GM19035 (cell line): ENCODE measurements at regions not wholly inside any gene's neighbourhood (a gene's known extent, or its start where the extent isn't known, plus 50 kb on each side); places are given as distances from the start of the nearest gene placed in this dataset.
"Not testable (repeated sequence)": the region's sequence is repeated elsewhere in the genome, so short reads cannot be mapped to it uniquely, and the experiment has no call there.

Experiments used
- ATAC-seq: cut with Tn5 transposase; IDR thresholded peaks from one replicate; pipeline ENCODE4 v1.9.1; 2021; ENCODE audit not compliant: unreplicated experiment

GRCh38 chr6:92337571-92337970, 1081.8 kb downstream of the EPHA7 start:
- no peak for ATAC-seq

DNA sequence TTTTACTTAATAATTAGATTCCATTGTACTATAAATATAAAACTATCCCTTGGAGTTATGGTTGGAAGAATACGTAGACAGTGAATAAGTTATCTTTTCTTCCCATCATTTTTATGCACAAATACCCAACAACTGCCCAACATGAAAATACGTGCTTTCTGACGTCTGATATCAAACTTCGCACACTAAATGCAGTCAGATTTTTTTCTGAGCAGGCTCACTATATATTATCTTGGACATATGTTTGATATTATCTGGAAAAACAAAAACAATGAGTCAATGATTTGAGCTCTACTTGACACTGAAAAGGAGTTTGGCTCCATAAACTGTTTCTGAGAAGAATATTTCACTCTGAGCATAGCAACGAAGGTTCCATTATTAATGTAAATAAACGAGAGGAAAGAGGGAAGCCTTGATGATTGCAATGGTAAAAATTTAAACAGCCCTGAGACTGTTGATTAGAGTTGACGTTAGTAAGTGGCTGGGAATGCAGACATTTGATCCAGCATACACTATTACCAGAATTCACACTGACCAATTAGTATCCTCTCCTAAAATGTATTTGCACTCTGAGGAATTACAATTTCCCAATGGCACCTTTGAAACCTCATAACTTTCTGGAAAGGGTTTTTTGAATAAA, 1090.0 kb downstream of the EPHA7 start:
- ATAC-seq, result no peak

- no peak for ATAC-seq
Observed at GRCh38 chr6:92315312-92315711, 1104.0 kb downstream of the EPHA7 start.

- ATAC-seq, result no peak
Observed at GRCh38 chr6:92297101-92297500, 1122.3 kb downstream of the EPHA7 start.

DNA sequence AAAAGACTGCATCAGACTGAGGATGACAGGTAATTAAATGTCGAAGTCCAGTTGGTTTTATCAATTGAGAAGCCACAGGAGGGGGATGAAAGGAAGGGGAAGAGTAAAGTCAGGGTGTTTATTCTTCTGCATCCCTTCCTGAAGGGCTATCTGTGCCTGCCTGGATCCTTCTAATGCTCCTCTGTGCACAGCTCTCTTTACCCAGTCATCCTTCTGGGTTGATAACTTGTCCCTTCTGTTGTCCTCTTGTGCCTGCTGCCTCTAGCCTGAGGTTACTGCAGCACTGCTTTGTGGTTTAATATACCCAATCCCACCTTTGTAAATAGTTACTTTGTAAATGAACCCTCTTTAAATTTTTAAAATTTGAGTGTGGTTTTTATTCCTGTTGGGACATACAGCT, 1127.3 kb downstream of the EPHA7 start:
- no peak for ATAC-seq

- ATAC-seq, result no peak
Observed at GRCh38 chr6:92289831-92290230, 1129.5 kb downstream of the EPHA7 start.

GRCh38 chr6:92281571-92282076, 1137.7 kb downstream of the EPHA7 start:
- ATAC-seq, result no peak

DNA sequence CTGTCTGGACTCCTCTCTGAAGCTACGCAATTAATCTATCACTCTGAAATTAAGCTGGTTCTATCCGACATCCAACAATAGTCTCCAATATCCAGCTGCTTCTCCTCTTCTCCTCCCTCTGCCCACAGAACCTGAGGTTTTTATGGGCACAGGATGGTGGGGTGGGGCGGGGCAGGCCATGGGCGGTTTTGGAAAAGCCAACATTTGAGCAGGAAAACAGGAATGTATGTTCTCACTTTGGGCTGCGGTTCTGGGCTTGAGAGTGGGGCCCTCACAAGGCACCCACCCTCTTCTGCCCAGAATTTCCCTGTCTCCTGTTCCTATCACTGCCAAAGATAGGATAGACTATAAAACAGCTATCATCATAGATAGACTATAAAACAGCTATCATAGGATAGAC, 1144.2 kb downstream of the EPHA7 start:
- ATAC-seq, result no peak

DNA sequence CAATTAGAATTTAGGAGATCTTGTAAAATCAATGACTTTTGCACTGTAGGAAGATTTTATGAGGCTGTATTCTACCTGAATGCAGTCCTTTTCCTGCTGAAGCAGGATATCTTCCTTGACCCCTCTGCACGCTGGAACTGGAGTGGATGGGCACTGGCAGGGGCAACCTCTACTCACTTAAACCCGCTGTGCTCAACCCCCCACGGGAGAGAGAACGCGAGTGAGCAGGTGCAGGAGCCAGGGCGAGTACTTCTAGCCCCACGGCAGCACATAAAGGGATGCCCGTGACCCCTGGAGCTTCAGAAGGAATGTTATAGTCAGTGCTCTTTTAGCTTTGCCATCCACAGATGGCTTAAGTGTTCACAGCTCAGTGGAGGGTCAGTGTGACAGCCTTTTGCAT, 1144.8 kb downstream of the EPHA7 start:
- no peak for ATAC-seq

GRCh38 chr6:92273694-92274093, 1145.7 kb downstream of the EPHA7 start:
- ATAC-seq, result no peak

DNA sequence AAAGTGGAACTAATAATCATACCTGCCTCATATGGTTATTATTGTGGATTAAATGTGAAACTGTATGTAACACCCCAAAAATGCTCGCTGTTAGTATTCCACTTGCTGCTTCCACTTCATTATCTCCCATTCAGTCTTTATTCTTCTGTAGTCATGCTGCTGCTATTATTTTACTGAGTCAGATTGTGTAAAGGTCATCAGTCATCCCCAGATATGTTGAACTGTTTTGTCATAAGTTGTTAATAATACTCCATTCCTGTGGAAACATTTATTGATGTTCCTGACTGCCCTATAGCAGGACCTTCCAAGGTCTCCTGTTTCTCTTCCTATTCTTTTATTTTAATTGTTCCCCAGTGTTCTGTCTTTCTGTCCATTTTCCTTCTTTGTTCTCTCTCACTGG, 1148.3 kb downstream of the EPHA7 start:
- no peak for ATAC-seq

- ATAC-seq, result no peak
Observed at GRCh38 chr6:92270365-92270764, 1149.0 kb downstream of the EPHA7 start.

DNA sequence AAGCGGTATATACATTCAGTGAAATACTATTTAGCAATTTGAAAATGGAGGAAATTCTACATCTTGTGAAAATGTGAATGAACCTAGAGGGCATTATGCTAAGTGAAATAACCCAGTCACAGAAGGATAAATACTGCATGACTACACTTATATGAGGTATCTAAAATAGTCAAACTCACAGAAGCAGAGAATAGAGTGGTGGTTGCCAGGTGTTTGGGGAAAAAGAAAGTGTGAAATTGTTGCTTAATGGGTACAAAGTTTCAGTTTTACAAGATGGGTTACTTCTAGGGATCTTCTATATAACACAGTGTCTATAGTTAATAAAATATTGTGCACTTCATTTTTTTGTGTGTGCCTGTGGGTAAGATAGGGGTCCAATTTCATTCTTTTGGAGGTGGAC, 1152.0 kb downstream of the EPHA7 start:
- ATAC-seq, result no peak

DNA sequence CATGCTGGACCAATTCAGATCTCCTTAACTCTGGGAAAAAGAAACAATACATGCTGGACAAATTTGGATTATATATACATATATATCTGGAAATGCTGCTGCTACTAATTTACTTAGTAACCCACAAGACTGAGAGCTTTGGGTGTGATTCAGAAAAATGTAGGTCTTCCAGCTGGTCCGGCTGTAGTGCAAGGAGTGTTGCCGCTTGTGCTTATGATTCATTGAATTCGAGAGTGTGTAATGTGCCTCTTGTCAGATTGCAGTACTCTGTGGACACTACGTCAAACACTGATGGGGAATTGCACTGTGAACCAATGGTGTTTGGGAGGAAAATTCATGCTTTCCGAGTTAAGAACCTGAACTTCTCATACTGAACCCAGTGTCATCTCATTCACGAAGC, 1155.5 kb downstream of the EPHA7 start:
- ATAC-seq, result no peak

GRCh38 chr6:92259171-92259570, 1160.2 kb downstream of the EPHA7 start:
- no peak for ATAC-seq

DNA sequence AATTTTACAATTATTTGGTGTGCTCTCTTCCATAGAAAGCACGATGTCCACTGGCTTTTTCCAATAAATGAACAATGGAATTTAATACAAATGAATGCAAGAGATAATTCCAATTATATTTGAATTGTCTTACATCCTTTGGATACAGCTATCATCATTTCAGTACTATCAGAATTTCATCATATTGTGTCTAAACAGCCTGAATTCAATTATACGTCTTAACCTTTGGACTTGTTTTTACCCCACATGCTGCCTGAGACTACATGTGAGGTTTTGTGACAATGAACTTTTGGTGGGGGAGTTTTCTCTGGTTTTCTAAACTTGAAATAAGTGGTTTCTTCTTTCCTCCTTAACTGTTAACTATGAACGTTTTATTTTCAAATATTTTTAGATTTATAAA, 1176.0 kb downstream of the EPHA7 start:
- ATAC-seq, result no peak

- no peak for ATAC-seq
Observed at GRCh38 chr6:92231171-92231701, 1188.1 kb downstream of the EPHA7 start.

DNA sequence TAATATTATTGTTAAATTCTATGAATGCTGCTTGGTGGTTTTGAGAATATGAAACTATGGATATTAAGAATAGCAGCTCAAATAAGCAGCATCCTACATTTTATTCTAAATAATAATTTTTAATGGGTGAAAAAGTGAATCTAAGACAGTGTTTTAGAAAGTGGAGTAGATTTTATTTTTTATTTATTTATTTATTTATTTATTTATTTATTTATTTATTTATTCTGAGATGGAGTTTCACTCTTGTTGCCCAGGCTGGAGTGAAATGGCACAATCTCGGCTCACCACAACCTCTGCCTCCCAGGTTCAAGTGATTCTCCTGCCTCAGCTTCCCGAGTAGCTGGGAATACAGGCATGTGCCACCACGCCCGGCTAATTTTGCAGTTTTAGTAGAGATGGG, 1199.4 kb downstream of the EPHA7 start:
- ATAC-seq, result not testable (repeated sequence)

DNA sequence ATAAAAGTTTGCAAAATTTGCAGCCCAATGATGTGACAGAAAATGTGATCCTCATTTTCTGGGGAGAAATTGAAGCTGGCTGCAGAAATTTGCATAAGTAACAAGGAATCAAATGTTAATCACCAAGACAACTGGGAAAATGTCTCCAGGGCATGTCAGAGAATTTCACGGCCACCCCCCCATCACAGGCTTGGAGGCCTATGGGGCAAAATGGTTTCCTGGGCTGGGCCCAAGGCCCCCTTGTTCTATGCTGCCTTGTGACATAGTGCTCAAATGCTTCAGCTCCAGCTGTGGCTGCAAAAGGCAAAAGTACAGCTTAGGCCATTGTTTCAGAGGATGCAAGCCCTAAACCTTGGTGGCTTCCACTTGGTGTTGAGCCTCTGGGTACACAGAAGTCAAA, 1202.6 kb downstream of the EPHA7 start:
- no peak for ATAC-seq

DNA sequence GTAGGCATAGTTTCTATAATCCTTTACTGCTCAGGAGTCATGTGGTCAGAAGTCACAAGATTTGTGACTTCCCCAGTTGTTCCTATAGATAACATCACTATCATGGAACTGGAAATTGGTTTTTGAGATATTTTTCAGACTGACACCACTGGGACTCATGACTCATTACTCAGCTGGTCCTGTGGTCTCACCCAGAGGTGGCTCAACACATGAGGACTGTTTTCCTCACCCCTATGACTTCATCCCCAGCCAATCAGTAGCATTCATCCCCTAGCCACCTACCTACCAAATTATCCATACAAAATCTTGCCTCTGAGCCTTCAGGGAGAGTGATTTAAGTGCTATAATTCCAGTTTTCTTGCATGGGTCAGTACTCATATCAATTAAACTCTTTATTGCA, 1217.7 kb downstream of the EPHA7 start:
- ATAC-seq, result no peak

DNA sequence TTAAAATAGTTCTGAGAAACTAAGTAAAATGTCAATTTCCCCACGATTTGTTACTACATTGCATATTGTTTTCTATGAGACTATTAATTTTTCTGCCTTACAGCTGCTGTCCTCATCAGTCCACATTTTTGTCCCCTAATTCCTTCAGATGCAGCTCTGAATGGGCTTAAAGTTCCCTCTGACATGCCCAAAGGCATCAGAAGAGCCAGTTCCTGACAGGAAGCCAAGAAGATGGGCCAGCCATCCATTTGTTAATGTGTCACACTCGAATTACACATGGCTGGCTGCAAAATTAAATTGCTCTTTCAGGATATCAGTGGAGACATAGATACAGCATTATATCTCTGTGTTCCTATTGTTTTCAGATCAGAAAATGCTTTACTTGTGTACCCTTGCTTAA, 1223.0 kb downstream of the EPHA7 start:
- ATAC-seq, result no peak

DNA sequence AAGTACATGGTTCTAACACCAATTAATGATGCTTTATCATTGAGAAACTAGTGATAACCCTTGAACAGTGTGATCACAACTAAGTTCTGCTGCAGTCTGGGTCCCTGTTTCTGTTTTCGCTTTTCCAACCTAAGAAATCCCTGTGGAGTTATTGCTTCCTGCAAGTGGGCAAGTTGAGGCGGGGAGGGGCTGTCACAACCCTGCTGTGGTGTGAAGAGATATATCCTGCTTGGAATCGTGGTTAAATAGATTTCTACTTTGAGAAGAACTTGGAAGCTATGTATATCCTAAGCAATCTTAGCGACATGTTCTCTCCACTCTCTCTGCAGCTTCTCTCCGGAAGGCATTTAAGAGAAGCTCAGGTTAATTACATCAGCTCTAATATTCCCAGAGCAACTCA, 1223.6 kb downstream of the EPHA7 start:
- no peak for ATAC-seq

- ATAC-seq, result no peak
Observed at GRCh38 chr6:92188016-92188415, 1231.3 kb downstream of the EPHA7 start.
